ENCODE measurements at regions not wholly inside any gene's neighbourhood (a gene's known extent, or its start where the extent isn't known, plus 50 kb on each side); places are given as distances from the start of the nearest gene placed in this dataset.

GRCh38 chr2:103025056-103025455 lies 263.2 kb downstream of the TMEM182 start:
- no peak overlapping the region for H3K27ac ChIP-seq
- no peaks in the 10 kb centered on the region for H3K36me3 ChIP-seq
- no peak for TF ChIP-seq POLR2AphosphoS5 (IDR thresholded peaks at IDR 0.05)
- TF ChIP-seq CTCF (IDR thresholded peaks at IDR 0.05) = no peak
- TF ChIP-seq EP300 (IDR thresholded peaks at IDR 0.05) = no peak
- no peak for TF ChIP-seq POLR2A (IDR thresholded peaks at IDR 0.05)
- no peak for ATAC-seq
- H3K27me3 ChIP-seq = no peaks in the 10 kb centered on the region
- WGBS, 2 donors (ENCODE audit: low coverage in 1 of 2) = 32 to 82% methylated on average over 1 of the region's 1 CpG
- no peak overlapping the region for H3K4me3 ChIP-seq
- H3K9me3 ChIP-seq = no peaks in the 10 kb centered on the region
- H3K4me1 ChIP-seq = no peaks in the 10 kb centered on the region

GRCh38 chr2:103028181-103028580 lies 266.4 kb downstream of the TMEM182 start:
- TF ChIP-seq POLR2A (IDR thresholded peaks at IDR 0.05) = no peak
- no peak for TF ChIP-seq CTCF (IDR thresholded peaks at IDR 0.05)
- no peak for TF ChIP-seq POLR2AphosphoS5 (IDR thresholded peaks at IDR 0.05)
- no peak for TF ChIP-seq EP300 (IDR thresholded peaks at IDR 0.05)
- ATAC-seq = no peak
- Histone ChIP-seq H3K9me3 (no peaks in the 10 kb centered on the region), H3K36me3 (no peaks in the 10 kb centered on the region), H3K27me3 (no peaks in the 10 kb centered on the region), H3K27ac (no peak overlapping the region), H3K4me3 (no peak overlapping the region), H3K4me1 (no peaks in the 10 kb centered on the region)
- 54 to 63% methylated on average over 2 of the region's 2 CpGs for WGBS, 2 donors (ENCODE audit: low coverage in 1 of 2)

All from gastroesophageal sphincter (tissue), 4 donors.